ENCODE measurements at regions not wholly inside any gene's neighbourhood (a gene's known extent, or its start where the extent isn't known, plus 50 kb on each side); places are given as distances from the start of the nearest gene placed in this dataset.
"Not testable (repeated sequence)": the region's sequence is repeated elsewhere in the genome, so short reads cannot be mapped to it uniquely, and the experiment has no call there.

- DNase-seq = no peak
Observed at GRCh38 chr10:28869606-28870201, 192.4 kb downstream of the BAMBI start.

GRCh38 chr10:28871665-28872064 lies 194.3 kb downstream of the BAMBI start:
- no peak for DNase-seq

GRCh38 chr10:28872587-28873165 lies 195.4 kb downstream of the BAMBI start:
- DNase-seq = no peak

- no peak for DNase-seq
Observed at GRCh38 chr10:28873540-28873939, 196.2 kb downstream of the BAMBI start.

- DNase-seq = no peak
Observed at GRCh38 chr10:28874210-28874609, 196.9 kb downstream of the BAMBI start.

GRCh38 chr10:28875549-28876081 lies 198.3 kb downstream of the BAMBI start:
- no peak for DNase-seq

- DNase-seq = no peak
Observed at GRCh38 chr10:28878236-28878970, 201.1 kb downstream of the BAMBI start.

GRCh38 chr10:28879246-28879645 lies 201.9 kb downstream of the BAMBI start:
- no peak for DNase-seq

GRCh38 chr10:28879875-28880682 lies 202.8 kb downstream of the BAMBI start:
- no peak for DNase-seq

- no peak for DNase-seq
Observed at GRCh38 chr10:28880683-28880950, 203.3 kb downstream of the BAMBI start.

GRCh38 chr10:28881171-28881882 lies 204.0 kb downstream of the BAMBI start:
- no peak for DNase-seq

GRCh38 chr10:28883741-28884423 lies 206.6 kb downstream of the BAMBI start:
- no peak for DNase-seq

- DNase-seq = no peak
Observed at GRCh38 chr10:28890121-28890950, 213.0 kb downstream of the BAMBI start.

- DNase-seq = no peak
Observed at GRCh38 chr10:28891058-28891713, 213.9 kb downstream of the BAMBI start.

GRCh38 chr10:28892818-28893547 lies 215.7 kb downstream of the BAMBI start:
- DNase-seq = no peak

GRCh38 chr10:28894146-28894545 lies 216.8 kb downstream of the BAMBI start:
- no peak for DNase-seq

GRCh38 chr10:28895671-28896070 lies 218.3 kb downstream of the BAMBI start:
- not testable (repeated sequence) for DNase-seq

GRCh38 chr10:28896791-28897409 lies 219.6 kb downstream of the BAMBI start:
- DNase-seq = not testable (repeated sequence)

All from CD4-positive, alpha-beta T cell treated with Interleukin-4 for 4 hours (primary cell).